SK-N-DZ (cell line): ENCODE measurements at regions not wholly inside any gene's neighbourhood (a gene's known extent, or its start where the extent isn't known, plus 50 kb on each side); places are given as distances from the start of the nearest gene placed in this dataset.
"Not testable (repeated sequence)": the region's sequence is repeated elsewhere in the genome, so short reads cannot be mapped to it uniquely, and the experiment has no call there.

Source experiments
- DNase-seq: peaks from one replicate; pipeline ENCODE4 v3.0.0-alpha.2; 2015; ENCODE audit warnings: low spot score

DNA sequence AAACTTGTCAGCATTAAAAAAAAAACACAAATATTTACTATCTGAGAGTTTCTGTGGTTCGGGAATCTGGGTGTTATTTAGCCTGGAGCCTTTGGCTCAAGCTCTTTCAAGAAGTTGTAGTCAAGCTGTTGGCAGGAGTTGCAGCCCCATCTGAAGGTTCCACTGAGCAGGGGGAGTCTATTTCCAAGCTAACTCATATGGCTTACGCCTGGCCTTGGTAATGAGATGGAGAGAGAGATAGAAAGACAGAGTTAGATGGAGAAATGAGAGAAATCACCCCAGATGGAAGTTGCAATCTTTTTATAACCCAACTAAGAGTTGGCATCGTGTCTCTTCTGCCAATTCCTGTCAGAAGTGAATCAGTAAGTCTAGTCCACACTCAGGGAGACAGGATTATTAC lies 1075.2 kb upstream of the SEMA6A start:
- DNase-seq, result no peak

DNA sequence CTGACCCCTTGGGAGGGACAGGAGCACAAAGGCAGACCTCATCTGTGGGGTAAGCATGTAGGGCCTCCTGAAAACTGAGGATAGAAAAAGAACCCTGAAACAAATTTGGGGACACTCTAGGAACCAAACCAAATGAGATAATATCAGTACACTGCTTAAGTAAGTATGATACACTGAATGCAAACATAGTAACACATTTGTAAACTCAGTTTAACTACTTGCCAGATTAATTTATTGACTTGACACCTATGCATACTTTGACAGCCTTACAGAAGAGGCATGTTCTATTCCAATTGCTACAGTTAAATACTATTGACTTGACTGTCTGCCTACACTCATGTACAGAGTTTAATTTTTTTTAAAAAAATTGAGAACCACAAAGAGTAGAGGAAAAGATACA lies 1070.8 kb upstream of the SEMA6A start:
- no peak for DNase-seq

DNA sequence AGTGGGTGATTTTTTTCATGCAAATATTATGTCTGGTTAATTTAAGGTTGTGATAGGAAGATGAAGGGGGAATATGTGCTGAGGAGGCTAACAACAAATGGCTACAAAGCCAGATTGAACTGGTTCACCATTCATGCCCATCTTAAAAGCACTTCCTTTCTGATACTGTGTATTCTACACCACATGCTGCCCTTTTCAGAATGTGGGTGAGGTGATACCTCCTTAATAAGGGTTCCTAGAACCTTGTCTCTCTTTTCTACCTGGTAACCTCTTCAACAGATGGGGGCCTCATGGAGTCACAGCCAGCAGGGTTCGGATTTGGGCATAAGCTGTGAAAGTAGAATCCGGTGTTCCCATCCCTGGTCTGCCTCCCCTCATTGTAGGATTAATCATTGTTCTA lies 1064.0 kb upstream of the SEMA6A start:
- DNase-seq, result no peak

- DNase-seq, result no peak
Measured at GRCh38 chr5:117633093-117633492, 1058.5 kb upstream of the SEMA6A start.

- DNase-seq, result no peak
Measured at GRCh38 chr5:117624201-117624600, 1049.6 kb upstream of the SEMA6A start.

GRCh38 chr5:117623042-117623805 lies 1048.6 kb upstream of the SEMA6A start:
- peak; percentile 11 for DNase-seq

GRCh38 chr5:117621921-117622320 lies 1047.3 kb upstream of the SEMA6A start:
- no peak for DNase-seq

- no peak for DNase-seq
Measured at GRCh38 chr5:117615226-117615625, 1040.6 kb upstream of the SEMA6A start.

DNA sequence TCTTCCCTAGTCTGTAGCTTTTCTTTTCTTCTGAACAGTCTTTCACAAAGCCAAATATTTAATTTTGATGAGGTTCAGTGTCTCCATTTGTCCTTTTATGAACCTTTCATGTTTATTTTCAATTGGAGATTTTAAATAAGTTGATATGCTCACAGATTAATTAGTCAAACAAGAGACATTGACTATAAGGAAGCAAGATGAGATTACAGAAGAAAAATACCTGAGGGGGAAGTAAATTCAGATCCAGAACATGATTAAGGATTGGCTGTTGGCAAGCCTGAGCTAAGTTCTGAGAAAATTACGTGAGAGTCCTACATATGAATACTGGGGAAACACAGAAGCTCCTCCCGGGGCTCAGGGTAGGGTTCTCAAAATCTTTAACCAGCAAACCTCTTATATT lies 1039.8 kb upstream of the SEMA6A start:
- no peak for DNase-seq

DNA sequence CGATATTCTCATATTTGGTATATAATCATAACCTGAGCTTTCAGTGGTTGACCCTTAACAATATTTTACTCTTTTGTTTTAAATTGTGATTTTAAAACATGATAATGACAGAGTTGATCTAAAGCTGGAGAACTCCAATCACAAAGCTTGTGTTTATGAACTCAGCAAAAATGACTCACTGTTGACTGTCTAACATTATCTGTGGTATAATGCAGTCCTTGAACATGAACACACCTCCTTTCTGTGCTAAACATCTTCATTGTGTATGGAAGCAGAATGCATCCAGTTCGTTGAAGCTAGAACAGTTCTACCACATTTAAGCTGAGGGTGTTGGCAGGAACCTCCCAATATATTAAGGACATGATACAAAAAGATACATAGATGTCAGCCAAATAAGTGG lies 1030.2 kb upstream of the SEMA6A start:
- no peak for DNase-seq

DNA sequence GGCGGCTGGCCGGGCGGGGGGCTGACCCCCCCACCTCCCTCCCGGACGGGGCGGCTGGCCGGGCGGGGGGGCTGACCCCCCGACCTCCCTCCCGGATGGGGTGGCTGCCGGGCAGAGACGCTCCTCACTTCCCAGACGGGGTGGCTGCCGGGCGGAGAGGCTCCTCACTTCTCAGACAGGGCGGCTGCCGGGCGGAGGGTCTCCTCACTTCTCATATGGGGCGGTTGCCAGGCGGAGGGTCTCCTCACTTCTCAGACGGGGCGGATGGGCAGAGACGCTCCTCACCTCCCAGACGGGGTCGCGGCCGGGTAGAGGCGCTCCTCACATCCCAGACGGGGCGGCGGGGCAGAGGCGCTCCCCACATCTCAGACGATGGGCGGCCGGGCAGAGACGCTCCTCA lies 1025.2 kb upstream of the SEMA6A start:
- DNase-seq, result not testable (repeated sequence)

DNA sequence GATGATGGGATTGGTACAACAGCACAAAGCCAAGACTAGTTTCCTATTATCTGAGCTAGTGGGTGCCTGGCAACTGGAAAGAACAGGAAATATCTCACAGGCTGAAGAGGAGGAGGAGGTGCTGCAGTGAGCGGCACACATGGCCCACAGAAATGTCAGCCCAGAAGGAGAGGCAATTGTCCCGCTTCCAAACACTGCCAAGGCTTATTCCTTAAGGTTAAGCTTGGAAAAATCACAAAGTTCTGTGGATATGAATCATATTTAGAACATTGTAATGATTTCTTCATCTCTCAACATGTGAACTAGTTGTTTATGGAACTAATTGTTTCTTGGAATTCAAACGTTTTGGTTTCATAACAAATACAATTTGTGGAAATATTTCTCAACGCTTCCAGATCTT lies 1019.5 kb upstream of the SEMA6A start:
- DNase-seq, result no peak

DNA sequence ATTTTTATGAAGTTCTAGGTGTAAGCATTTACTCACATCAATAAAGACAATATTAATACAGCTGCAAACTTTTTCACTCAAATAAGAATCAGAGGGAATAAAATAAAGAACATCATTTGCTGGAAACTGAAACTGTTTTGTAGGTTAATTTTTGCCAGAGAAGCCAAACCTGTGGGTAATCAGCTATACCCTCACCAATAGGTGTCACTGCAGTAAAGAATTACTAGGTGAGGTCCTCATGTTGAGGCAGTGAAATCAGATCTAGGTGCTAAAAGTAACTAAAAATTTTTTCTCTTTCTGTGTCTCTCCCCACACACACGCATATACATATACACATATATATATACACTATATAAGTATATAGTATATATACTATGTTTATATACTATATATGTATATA lies 1016.3 kb upstream of the SEMA6A start:
- peak; percentile 18 for DNase-seq

DNA sequence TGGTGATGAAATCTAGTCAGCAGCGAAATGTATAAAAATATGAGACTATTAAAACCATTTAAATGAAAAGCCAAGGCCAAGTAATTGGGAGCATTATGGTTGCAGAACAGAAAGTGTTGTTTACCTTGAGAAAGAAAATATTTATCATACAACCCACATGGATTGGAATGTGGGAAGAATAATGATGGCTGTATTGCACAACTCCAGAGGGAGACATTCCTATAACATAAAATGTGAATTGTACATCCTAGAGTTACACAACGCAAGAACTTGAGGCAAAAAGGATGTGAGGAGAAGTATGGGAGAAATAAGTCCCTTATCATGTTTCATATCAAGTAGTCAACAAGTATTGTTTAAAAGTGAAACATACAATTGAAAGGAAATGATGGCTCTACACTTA lies 1014.0 kb upstream of the SEMA6A start:
- no peak for DNase-seq

DNA sequence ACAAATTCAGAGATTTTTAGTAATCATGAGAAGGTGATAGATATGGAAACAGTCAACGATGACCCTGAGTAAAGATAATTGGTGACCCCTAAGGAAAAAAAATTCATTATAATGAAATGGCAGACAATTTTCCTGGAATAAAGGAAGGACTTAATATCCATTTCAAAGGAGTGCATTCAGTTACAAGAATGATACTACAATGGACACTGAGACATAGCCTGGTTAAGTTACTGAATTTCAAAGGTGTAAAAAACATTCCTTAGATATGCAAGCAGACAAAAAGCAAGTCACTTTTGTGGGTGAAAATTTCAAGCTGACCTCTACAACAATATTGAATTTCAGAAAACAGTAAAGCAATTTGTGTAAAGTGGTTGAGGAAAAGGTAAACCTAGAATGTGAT lies 1012.5 kb upstream of the SEMA6A start:
- DNase-seq, result no peak

DNA sequence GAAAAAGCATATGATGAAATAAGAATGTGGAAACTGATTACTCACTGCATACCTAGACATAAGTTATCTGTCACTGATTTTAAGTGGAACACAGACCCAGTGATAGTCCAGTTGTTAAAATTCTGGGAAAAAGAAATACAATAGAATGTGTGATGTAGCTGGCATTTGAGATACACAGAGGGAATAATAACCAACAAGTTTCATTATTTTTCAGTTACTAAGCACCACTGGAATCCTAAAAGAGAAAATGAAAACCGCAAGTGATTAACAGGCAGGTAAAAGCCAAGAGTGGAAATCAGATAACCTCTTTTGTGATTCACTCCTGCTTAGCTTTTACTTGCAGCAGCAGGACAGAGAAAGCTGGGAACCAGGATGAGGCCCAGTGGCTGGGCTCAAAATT lies 994.0 kb upstream of the SEMA6A start:
- no peak for DNase-seq

GRCh38 chr5:117568126-117568525 lies 993.5 kb upstream of the SEMA6A start:
- DNase-seq, result no peak

GRCh38 chr5:117562647-117563046 lies 988.0 kb upstream of the SEMA6A start:
- no peak for DNase-seq

GRCh38 chr5:117561531-117561930 lies 986.9 kb upstream of the SEMA6A start:
- no peak for DNase-seq

DNA sequence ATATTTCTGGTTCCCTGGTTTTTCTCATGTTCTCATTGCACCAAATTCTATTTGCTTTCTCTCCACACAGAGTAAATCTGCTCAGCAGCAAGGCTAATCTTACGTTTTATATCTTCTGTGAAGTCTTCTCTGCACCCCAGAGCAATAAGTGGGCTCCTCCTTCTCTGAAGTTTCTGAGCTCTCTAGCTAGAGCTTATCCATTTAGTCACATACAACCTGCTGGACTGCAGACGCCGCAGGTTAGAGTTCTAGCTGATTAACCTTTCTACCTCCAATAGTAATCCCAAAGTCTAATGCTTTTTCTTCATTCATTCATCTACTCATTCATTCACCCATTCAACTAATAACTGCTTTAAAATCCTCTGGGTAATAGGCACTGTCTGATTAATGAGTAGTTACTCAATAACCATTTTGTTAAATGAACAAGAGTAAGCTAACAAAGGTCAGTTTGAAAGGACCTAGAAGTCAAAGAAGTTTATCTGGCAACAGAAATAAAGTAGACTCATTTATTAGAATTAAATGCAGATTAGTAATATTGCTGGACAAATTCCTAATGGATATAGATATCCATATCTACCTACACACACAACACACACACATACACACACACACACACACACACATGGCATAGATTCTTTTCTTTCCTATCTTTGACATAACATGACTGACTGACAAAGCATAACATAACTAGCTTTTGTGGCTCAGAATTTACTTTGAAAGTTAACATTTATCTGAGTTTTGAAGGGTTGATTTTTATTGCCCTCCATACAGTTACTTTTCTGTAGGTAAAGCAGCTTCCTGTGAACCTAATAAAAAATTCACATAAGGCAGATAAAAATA lies 984.6 kb upstream of the SEMA6A start:
- no peak for DNase-seq

- DNase-seq, result no peak
Measured at GRCh38 chr5:117551236-117551635, 976.6 kb upstream of the SEMA6A start.

DNA sequence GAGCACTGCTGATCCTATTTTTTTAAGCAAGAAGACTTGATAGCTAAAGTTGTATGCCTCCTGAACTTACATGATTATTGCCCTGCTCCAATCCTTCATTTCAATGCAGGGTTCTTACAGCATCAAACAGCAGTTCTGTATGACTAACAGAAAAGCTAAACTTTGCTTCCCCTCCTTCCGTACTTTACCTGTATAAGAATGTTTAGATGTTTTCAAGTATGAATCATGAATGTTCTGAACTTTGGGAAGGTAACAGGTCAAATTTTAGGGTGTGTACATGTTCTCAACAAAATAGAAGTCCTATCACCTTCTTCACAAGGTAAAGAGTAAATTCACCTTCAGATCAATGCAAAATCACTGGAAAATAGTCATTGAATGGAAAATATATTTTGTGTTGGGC lies 972.6 kb upstream of the SEMA6A start:
- DNase-seq, result no peak

DNA sequence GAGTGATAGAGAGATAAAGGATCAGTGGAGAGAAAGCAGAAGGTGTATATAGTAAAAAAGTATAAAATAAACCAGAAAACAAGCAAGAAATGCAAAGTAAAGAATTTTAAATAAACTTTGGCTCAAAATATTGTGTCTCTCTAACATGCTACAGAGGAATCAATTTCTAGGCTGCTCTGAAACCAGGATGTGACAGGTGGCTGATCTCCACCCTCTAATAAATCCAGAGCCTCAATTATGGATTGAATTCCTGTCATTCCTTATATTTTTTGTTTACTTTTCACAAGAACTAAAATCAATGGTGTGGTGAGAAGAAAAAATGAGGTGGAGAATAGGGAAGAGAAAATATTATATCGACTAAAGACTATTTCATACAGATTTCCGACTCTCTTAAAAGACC lies 965.1 kb upstream of the SEMA6A start:
- DNase-seq, result no peak
